ENCODE measurements at regions not wholly inside any gene's neighbourhood (a gene's known extent, or its start where the extent isn't known, plus 50 kb on each side); places are given as distances from the start of the nearest gene placed in this dataset.

- TF ChIP-seq CTCF (IDR thresholded peaks at IDR 0.05; ENCODE audit: insufficient read depth, low read length) (no peak), POLR2AphosphoS5 (IDR thresholded peaks at IDR 0.05; ENCODE audit: low read depth) (no peak)
Observed at GRCh38 chr14:97782871-97783414, 985.8 kb downstream of the VRK1 start.
